ENCODE measurements at regions not wholly inside any gene's neighbourhood (a gene's known extent, or its start where the extent isn't known, plus 50 kb on each side); places are given as distances from the start of the nearest gene placed in this dataset.

GRCh38 chr11:111194860-111195568 is 50.5 kb upstream of the POU2AF2 start:
- DNase-seq (ENCODE audit: low read depth in 2 of 2): no peak

- DNase-seq (ENCODE audit: low read depth in 2 of 2): no peak
These were observed 51.5 kb upstream of the POU2AF2 start for GRCh38 chr11:111193924-111194490.

GRCh38 chr11:111189466-111189865 is 56.1 kb upstream of the POU2AF2 start:
- DNase-seq (ENCODE audit: low read depth in 2 of 2): peak in 1 of 2 experiments; percentile 8

GRCh38 chr11:111186308-111186915 is 59.1 kb upstream of the POU2AF2 start:
- no peak for DNase-seq (ENCODE audit: low read depth in 2 of 2)

GRCh38 chr11:111185266-111185665 is 60.3 kb upstream of the POU2AF2 start:
- DNase-seq (ENCODE audit: low read depth in 2 of 2): peak; percentile 43 to 46

GRCh38 chr11:111183706-111184105 is 61.8 kb upstream of the POU2AF2 start:
- no peak for DNase-seq (ENCODE audit: low read depth in 2 of 2)

GRCh38 chr11:111179184-111179910 is 66.2 kb upstream of the POU2AF2 start:
- no peak for DNase-seq (ENCODE audit: low read depth in 2 of 2)

- DNase-seq (ENCODE audit: low read depth in 2 of 2): no peak
These were observed 68.3 kb upstream of the POU2AF2 start for GRCh38 chr11:111177037-111177871.

GRCh38 chr11:111176603-111177002 is 68.9 kb upstream of the POU2AF2 start:
- no peak for DNase-seq (ENCODE audit: low read depth in 2 of 2)

GRCh38 chr11:111173221-111173620 is 72.3 kb upstream of the POU2AF2 start:
- no peak for DNase-seq (ENCODE audit: low read depth in 2 of 2)

- DNase-seq (ENCODE audit: low read depth in 2 of 2): no peak
These were observed 73.1 kb upstream of the POU2AF2 start for GRCh38 chr11:111172321-111172862.

GRCh38 chr11:111170761-111171379 is 74.7 kb upstream of the POU2AF2 start:
- no peak for DNase-seq (ENCODE audit: low read depth in 2 of 2)

GRCh38 chr11:111169367-111169766 is 76.2 kb upstream of the POU2AF2 start:
- no peak for DNase-seq (ENCODE audit: low read depth in 2 of 2)

GRCh38 chr11:111168871-111169270 is 76.7 kb upstream of the POU2AF2 start:
- DNase-seq (ENCODE audit: low read depth in 2 of 2): no peak

GRCh38 chr11:111167666-111168065 is 77.9 kb upstream of the POU2AF2 start:
- no peak for DNase-seq (ENCODE audit: low read depth in 2 of 2)

- no peak for DNase-seq (ENCODE audit: low read depth in 2 of 2)
These were observed 78.9 kb upstream of the POU2AF2 start for GRCh38 chr11:111166598-111166997.

GRCh38 chr11:111162305-111162704 is 83.2 kb upstream of the POU2AF2 start:
- DNase-seq (ENCODE audit: low read depth in 2 of 2): no peak

GRCh38 chr11:111157571-111157970 is 88.0 kb upstream of the POU2AF2 start:
- no peak for DNase-seq (ENCODE audit: low read depth in 2 of 2)

- DNase-seq (ENCODE audit: low read depth in 2 of 2): no peak
These were observed 90.5 kb upstream of the POU2AF2 start for GRCh38 chr11:111155021-111155420.

- no peak for DNase-seq (ENCODE audit: low read depth in 2 of 2)
These were observed 92.3 kb upstream of the POU2AF2 start for GRCh38 chr11:111153194-111153593.

GRCh38 chr11:111148953-111149352 is 96.6 kb upstream of the POU2AF2 start:
- DNase-seq (ENCODE audit: low read depth in 2 of 2): peak in 1 of 2 experiments; percentile 5

All from fibroblast of skin of left quadriceps (primary cell).